CD14-positive monocyte (primary cell): ENCODE measurements at regions not wholly inside any gene's neighbourhood (a gene's known extent, or its start where the extent isn't known, plus 50 kb on each side); places are given as distances from the start of the nearest gene placed in this dataset.

Experiments
- DNase-seq, 3 donors: peaks; one replicate each; pipeline ENCODE4 v3.0.0-alpha.2; 2011 to 2022
- H2AFZ ChIP-seq: 2 replicates; pipeline ENCODE4 v1.6.0; 2012; ENCODE audit warnings: mild to moderate bottlenecking, low read depth, low read length, inconsistent platforms; ENCODE audit not compliant: insufficient read depth, poor library complexity, severe bottlenecking
- H3K27ac ChIP-seq, 2 donors: 1 replicate in 1 of 2; 2 replicates in 1 of 2; pipeline ENCODE4 v1.5.1; 2012 to 2013; ENCODE audit warnings: low read length in 2 of 2, control low read depth in 1 of 2, inconsistent platforms in 1 of 2, low read depth in 1 of 2, mild to moderate bottlenecking in 1 of 2
- H3K27me3 ChIP-seq, 2 donors: one replicate each; pipeline versions ENCODE4 v1.6.0 to v1.6.1; 2011 to 2013; ENCODE audit warnings: low read length in 2 of 2; ENCODE audit not compliant: control insufficient read depth in 2 of 2, insufficient read depth in 2 of 2
- H3K36me3 ChIP-seq, 2 donors: replicated peaks in 1 of 2; 1 replicate in 1 of 2; 2 replicates in 1 of 2; pipeline versions ENCODE4 v1.5.1 to v1.6.1; 2012 to 2013; ENCODE audit warnings: low read length in 2 of 2, control low read depth in 1 of 2, inconsistent platforms in 1 of 2, mild to moderate bottlenecking in 1 of 2; ENCODE audit not compliant: insufficient read depth in 2 of 2, control insufficient read depth in 1 of 2
- H3K4me1 ChIP-seq, 2 donors: 1 replicate in 1 of 2; 2 replicates in 1 of 2; pipeline versions ENCODE4 v1.5.1 to v1.6.1; 2012 to 2013; ENCODE audit warnings: low read length in 2 of 2, control low read depth in 1 of 2, inconsistent platforms in 1 of 2, mild to moderate bottlenecking in 1 of 2, moderate library complexity in 1 of 2; ENCODE audit not compliant: insufficient read depth in 2 of 2, control insufficient read depth in 1 of 2
- H3K4me2 ChIP-seq: replicated peaks from 2 replicates; pipeline ENCODE3; 2012; ENCODE audit warnings: low read length, moderate library complexity, mild to moderate bottlenecking; ENCODE audit not compliant: poor library complexity, severe bottlenecking; ENCODE audit errors: extremely low read depth
- H3K4me3 ChIP-seq, 3 experiments: fragments of 200-600 bp in 1 of 3; sonication (generic) in 1 of 3; replicated peaks in 1 of 3; 1 replicate in 2 of 3; 2 replicates in 1 of 3; pipeline ENCODE4 v1.5.1; 2011 to 2013; ENCODE audit warnings: low read length in 3 of 3, mild to moderate bottlenecking in 3 of 3, control low read depth in 2 of 3, low read depth in 2 of 3, inconsistent platforms in 1 of 3, moderate library complexity in 1 of 3
- H3K79me2 ChIP-seq: 2 replicates; pipeline ENCODE4 v1.6.0; 2012; ENCODE audit warnings: mild to moderate bottlenecking, control low read depth, inconsistent platforms, low read length, moderate library complexity; ENCODE audit not compliant: insufficient read depth
- H3K9ac ChIP-seq: 2 replicates; pipeline ENCODE4 v1.6.0; 2017; ENCODE audit warnings: low read length, mild to moderate bottlenecking; ENCODE audit not compliant: insufficient read depth, poor library complexity, severe bottlenecking
- H3K9me3 ChIP-seq, 2 donors: replicated peaks in 1 of 2; 1 replicate in 1 of 2; 2 replicates in 1 of 2; pipeline versions ENCODE4 v1.5.1 to v1.6.1; 2012 to 2013; ENCODE audit warnings: low read length in 2 of 2, control low read depth in 1 of 2; ENCODE audit not compliant: control insufficient read depth in 1 of 2, insufficient read depth in 1 of 2
- H4K20me1 ChIP-seq: 2 replicates; pipeline ENCODE4 v1.6.0; 2012; ENCODE audit warnings: mild to moderate bottlenecking, low read length, control low read depth, moderate library complexity; ENCODE audit not compliant: insufficient read depth
- H3K27ac Mint-ChIP-seq, 7 donors: one replicate each; pipeline ENCODE4 v1.8.0; 2020; ENCODE audit warnings: mild to moderate bottlenecking in 7 of 7, mixed read lengths in 7 of 7, moderate library complexity in 6 of 7, inconsistent platforms in 2 of 7
- H3K27me3 Mint-ChIP-seq, 3 donors: one replicate each; pipeline ENCODE4 v1.8.0; 2021 to 2022; ENCODE audit warnings: low read depth in 3 of 3, mild to moderate bottlenecking in 3 of 3, mixed read lengths in 3 of 3, moderate library complexity in 3 of 3, inconsistent platforms in 1 of 3
- H3K36me3 Mint-ChIP-seq, 2 donors: one replicate each; pipeline ENCODE4 v1.8.0; 2020; ENCODE audit warnings: mixed read lengths in 2 of 2, inconsistent platforms in 1 of 2, mild to moderate bottlenecking in 1 of 2
- H3K4me1 Mint-ChIP-seq: one replicate; pipeline ENCODE4 v1.8.0; 2020; ENCODE audit warnings: mild to moderate bottlenecking, mixed read lengths
- H3K4me3 Mint-ChIP-seq, 2 donors: one replicate each; pipeline ENCODE4 v1.8.0; 2020; ENCODE audit warnings: mild to moderate bottlenecking in 2 of 2, mixed read lengths in 2 of 2, moderate library complexity in 1 of 2
- H3K9me3 Mint-ChIP-seq, 7 donors: one replicate each; pipeline ENCODE4 v1.8.0; 2020 to 2022; ENCODE audit warnings: mixed read lengths in 7 of 7, mild to moderate bottlenecking in 6 of 7, moderate library complexity in 6 of 7, inconsistent platforms in 2 of 7
- WGBS: methylation state at CpG from one replicate; pipeline ENCODE4 v1.1.5; 2013; ENCODE audit warnings: missing lambda C conversion rate; ENCODE audit not compliant: insufficient coverage; 5-methylcytosine and 5-hydroxymethylcytosine counted together
- intact Hi-C, 2 donors: fragments of 100-400 bp; cut with micrococcal nuclease; formaldehyde crosslinking; loops; one replicate each; pipeline versions ENCODE4 v1.15.0 to v1.15.1; 2023
- TF ChIP-seq, protein P1 (sequence below): fragments of 200-600 bp; IDR thresholded peaks from one replicate; pipeline ENCODE4 v1.8.0; 2022; ENCODE audit warnings: antibody characterized with exemption, mild to moderate bottlenecking

DNA sequence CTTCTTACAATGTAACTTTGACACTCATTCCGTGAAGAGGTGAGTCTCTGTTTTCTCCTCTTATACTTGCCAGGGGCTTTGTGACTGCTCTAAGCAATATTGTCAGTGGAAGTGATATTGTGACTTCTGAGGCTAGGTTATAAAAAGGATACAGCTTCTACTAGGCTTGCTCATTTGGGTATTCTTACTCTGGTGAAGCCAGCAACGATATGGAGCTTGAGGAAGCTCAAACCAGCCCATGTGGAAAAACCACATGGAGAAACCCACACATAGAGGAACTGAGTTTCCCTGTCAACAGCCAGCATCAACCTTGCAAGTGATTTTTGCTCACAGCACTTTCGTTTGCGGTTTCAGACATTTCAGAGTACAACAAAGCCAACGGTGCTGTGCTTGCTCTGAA is 149.6 kb upstream of the SEMA3E start:
- Mint-ChIP-seq H3K4me1 (no peaks in the 10 kb centered on the region), H3K27me3 (peaks cover 0 to 2% (median 0%) of the 10 kb centered on the region in 3 donors), H3K4me3 (no peak overlapping the region), H3K36me3 (no peaks in the 10 kb centered on the region), H3K9me3 (peaks cover 0 to 11% (median 6%) of the 10 kb centered on the region in 7 donors), H3K27ac (no peak overlapping the region)
- H3K27ac ChIP-seq, result no peak overlapping the region
- no peak overlapping the region for H3K4me2 ChIP-seq
- no peak for DNase-seq
- H3K4me1 ChIP-seq, result no peaks in the 10 kb centered on the region
- WGBS, result 79% methylated on average over 4 of the region's 5 CpGs
- no peak overlapping the region for H3K9ac ChIP-seq
- H4K20me1 ChIP-seq, result no peaks in the 10 kb centered on the region
- intact Hi-C loops, result loop anchor here in 1 of 2 donors (10.0 kb wide), 1 partner anchor 64 kb away; no protein-coding TSS in a partner anchor
- H3K36me3 ChIP-seq, result no peaks in the 10 kb centered on the region
- TF ChIP-seq, protein P1, sequence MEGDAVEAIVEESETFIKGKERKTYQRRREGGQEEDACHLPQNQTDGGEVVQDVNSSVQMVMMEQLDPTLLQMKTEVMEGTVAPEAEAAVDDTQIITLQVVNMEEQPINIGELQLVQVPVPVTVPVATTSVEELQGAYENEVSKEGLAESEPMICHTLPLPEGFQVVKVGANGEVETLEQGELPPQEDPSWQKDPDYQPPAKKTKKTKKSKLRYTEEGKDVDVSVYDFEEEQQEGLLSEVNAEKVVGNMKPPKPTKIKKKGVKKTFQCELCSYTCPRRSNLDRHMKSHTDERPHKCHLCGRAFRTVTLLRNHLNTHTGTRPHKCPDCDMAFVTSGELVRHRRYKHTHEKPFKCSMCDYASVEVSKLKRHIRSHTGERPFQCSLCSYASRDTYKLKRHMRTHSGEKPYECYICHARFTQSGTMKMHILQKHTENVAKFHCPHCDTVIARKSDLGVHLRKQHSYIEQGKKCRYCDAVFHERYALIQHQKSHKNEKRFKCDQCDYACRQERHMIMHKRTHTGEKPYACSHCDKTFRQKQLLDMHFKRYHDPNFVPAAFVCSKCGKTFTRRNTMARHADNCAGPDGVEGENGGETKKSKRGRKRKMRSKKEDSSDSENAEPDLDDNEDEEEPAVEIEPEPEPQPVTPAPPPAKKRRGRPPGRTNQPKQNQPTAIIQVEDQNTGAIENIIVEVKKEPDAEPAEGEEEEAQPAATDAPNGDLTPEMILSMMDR, result no peak
- H3K27me3 ChIP-seq, result no peaks in the 10 kb centered on the region
- H3K79me2 ChIP-seq, result no peaks in the 10 kb centered on the region
- H2AFZ ChIP-seq, result no peak overlapping the region
- H3K4me3 ChIP-seq, result no peak overlapping the region
- peaks cover 5 to 17% of the 10 kb centered on the region in 2 donors for H3K9me3 ChIP-seq

DNA sequence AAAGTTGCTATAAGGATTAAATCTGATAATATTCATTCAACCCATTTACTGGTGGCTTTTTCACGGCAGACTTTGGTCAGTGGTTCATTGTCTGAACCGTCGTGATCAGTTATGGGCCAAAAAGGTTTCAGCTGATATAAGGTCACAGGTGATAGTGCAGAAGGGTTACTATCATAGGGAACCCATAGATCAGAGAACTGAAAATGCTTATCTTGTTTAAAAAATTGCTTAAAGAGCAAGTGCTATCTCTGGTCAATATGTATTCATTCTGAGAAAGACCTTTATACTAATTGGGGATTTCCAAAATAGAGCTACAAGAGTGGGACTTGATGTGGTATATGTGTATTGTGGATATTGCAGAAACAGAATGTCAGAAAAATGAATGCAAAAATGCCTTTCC is 147.8 kb upstream of the SEMA3E start:
- Mint-ChIP-seq H3K36me3 (no peaks in the 10 kb centered on the region), H3K9me3 (peaks cover 0 to 6% (median 4%) of the 10 kb centered on the region in 7 donors), H3K27ac (no peak overlapping the region), H3K27me3 (peaks cover 0 to 2% (median 0%) of the 10 kb centered on the region in 3 donors), H3K4me3 (no peak overlapping the region), H3K4me1 (no peaks in the 10 kb centered on the region)
- intact Hi-C loops, result loop anchor here in 1 of 2 donors (10.0 kb wide), 1 partner anchor 62 kb away; no protein-coding TSS in a partner anchor
- Histone ChIP-seq H3K4me2 (no peak overlapping the region), H3K79me2 (no peaks in the 10 kb centered on the region), H3K27ac (no peak overlapping the region), H4K20me1 (no peaks in the 10 kb centered on the region), H3K4me1 (no peaks in the 10 kb centered on the region), H3K36me3 (no peaks in the 10 kb centered on the region), H3K4me3 (no peak overlapping the region), H3K9me3 (peaks cover 5 to 11% of the 10 kb centered on the region in 2 donors), H3K27me3 (no peaks in the 10 kb centered on the region), H3K9ac (no peak overlapping the region), H2AFZ (no peak overlapping the region)
- DNase-seq, result no peak
- TF ChIP-seq, protein P1, result no peak
- WGBS, result 100% methylated on average over 2 of the region's 3 CpGs
